ENCODE measurements at regions not wholly inside any gene's neighbourhood (a gene's known extent, or its start where the extent isn't known, plus 50 kb on each side); places are given as distances from the start of the nearest gene placed in this dataset.

GRCh38 chr5:53330491-53330890 lies 149.9 kb upstream of the FST start:
- H3K27ac ChIP-seq = no peak overlapping the region
- TF ChIP-seq, protein P1, sequence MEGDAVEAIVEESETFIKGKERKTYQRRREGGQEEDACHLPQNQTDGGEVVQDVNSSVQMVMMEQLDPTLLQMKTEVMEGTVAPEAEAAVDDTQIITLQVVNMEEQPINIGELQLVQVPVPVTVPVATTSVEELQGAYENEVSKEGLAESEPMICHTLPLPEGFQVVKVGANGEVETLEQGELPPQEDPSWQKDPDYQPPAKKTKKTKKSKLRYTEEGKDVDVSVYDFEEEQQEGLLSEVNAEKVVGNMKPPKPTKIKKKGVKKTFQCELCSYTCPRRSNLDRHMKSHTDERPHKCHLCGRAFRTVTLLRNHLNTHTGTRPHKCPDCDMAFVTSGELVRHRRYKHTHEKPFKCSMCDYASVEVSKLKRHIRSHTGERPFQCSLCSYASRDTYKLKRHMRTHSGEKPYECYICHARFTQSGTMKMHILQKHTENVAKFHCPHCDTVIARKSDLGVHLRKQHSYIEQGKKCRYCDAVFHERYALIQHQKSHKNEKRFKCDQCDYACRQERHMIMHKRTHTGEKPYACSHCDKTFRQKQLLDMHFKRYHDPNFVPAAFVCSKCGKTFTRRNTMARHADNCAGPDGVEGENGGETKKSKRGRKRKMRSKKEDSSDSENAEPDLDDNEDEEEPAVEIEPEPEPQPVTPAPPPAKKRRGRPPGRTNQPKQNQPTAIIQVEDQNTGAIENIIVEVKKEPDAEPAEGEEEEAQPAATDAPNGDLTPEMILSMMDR (IDR thresholded peaks at IDR 0.05) = no peak
- TF ChIP-seq ZFX (IDR thresholded peaks at IDR 0.05; ENCODE audit: borderline replicate concordance) = no peak

DNA sequence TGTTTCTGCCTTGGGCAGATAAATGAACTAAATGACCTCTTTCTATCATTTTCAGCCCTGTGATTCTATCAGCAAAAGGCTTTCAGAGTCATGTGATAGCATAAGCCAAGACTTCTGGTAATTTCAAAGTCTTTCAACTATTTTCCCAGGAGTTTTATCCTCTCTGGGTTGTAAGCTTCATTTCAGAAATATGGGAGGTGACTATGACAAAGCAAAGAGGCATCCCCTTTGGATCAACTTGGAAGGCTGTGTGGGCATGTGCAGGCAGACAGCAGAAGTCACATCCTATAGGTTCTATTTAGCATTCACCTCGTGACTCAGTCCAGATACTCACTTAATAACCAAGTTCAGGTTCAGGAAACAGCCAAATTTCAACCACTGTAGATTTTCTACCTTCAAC lies 149.0 kb upstream of the FST start:
- TF ChIP-seq ZFX (IDR thresholded peaks at IDR 0.05; ENCODE audit: borderline replicate concordance) = no peak
- TF ChIP-seq, protein P1 (IDR thresholded peaks at IDR 0.05) = no peak
- H3K27ac ChIP-seq = no peak overlapping the region

GRCh38 chr5:53333160-53333559 lies 147.3 kb upstream of the FST start:
- no peak overlapping the region for H3K27ac ChIP-seq
- TF ChIP-seq, protein P1 (IDR thresholded peaks at IDR 0.05) = no peak
- no peak for TF ChIP-seq ZFX (IDR thresholded peaks at IDR 0.05; ENCODE audit: borderline replicate concordance)

DNA sequence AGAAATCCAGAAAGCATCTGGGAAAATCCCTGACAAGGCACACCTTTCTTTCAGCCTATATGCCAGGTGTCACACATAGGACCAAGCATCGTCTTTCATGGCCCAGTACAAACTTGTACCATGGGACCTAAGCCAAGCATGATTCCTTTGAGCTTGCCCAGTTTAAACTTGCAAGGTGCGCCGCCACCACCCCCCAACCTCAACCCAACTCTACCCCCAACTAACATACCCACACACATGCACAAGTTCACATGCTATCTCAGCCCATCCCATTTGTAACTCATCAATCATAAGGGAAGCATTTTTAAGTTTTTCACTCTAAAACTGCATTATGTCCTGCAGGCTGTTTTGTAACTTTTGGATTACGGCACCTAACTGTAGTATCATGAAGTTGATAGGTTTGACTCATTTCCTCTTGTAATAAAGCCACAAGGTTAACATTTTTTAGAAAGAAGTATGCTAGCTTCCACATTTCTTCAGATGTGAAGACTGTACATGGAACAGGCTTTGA lies 145.9 kb upstream of the FST start:
- H3K27ac ChIP-seq = no peak overlapping the region
- no peak for TF ChIP-seq ZFX (IDR thresholded peaks at IDR 0.05; ENCODE audit: borderline replicate concordance)
- TF ChIP-seq, protein P1 (IDR thresholded peaks at IDR 0.05) = no peak

GRCh38 chr5:53335115-53335514 lies 145.3 kb upstream of the FST start:
- no peak overlapping the region for H3K27ac ChIP-seq
- TF ChIP-seq, protein P1 (IDR thresholded peaks at IDR 0.05) = peak; percentile 42
- TF ChIP-seq ZFX (IDR thresholded peaks at IDR 0.05; ENCODE audit: borderline replicate concordance) = no peak

DNA sequence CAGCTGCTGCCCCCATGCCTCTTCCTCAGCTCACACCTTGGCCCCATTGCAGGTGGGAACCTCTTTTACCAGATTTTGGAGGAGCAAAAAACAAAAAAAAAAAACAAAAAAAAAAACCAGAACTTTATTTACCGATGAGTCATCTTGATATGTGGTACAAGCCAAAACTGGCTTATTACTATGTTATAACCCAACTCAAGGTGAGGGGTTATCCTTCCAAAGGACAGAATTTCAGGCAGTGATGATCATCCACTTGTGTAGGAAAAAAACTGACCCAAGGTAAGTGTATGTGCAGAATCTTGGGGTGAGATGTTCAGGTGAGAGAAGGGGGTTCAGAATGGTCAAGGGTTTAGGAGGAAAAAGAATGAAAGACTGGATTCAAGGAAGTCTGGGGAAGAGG lies 142.6 kb upstream of the FST start:
- H3K27ac ChIP-seq = no peak overlapping the region

DNA sequence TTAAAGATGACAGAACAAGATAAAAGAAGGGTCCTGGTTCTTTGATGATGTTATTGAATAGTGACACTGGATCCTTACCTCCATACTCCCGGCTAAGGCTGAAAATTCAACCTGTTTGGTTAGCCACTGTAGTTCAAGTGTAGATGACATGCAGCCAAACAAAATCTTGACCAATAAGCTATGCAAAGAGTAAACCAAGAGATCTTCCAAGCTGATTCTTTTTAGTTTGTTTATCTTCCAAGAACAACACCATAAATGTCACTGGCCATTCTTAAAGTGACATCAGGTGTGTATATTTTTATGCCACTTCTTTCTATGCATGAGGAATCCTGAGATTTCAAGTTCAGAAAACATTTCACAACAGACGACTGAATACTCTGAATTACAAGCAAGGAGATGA lies 141.5 kb upstream of the FST start:
- TF ChIP-seq, protein P1 (IDR thresholded peaks at IDR 0.05) = no peak
- TF ChIP-seq ZFX (IDR thresholded peaks at IDR 0.05; ENCODE audit: borderline replicate concordance) = no peak
- H3K27ac ChIP-seq = no peak overlapping the region

More for the DNA sequence above, 142.6 kb upstream of the FST start:
- TF ChIP-seq ZFX (IDR thresholded peaks at IDR 0.05; ENCODE audit: borderline replicate concordance) = no peak
- TF ChIP-seq, protein P1 (IDR thresholded peaks at IDR 0.05) = no peak
